ENCODE measurements at regions not wholly inside any gene's neighbourhood (a gene's known extent, or its start where the extent isn't known, plus 50 kb on each side); places are given as distances from the start of the nearest gene placed in this dataset.
A peak's percentile ranks its signal among the peaks of the same experiment; 100 is the strongest.

DNA sequence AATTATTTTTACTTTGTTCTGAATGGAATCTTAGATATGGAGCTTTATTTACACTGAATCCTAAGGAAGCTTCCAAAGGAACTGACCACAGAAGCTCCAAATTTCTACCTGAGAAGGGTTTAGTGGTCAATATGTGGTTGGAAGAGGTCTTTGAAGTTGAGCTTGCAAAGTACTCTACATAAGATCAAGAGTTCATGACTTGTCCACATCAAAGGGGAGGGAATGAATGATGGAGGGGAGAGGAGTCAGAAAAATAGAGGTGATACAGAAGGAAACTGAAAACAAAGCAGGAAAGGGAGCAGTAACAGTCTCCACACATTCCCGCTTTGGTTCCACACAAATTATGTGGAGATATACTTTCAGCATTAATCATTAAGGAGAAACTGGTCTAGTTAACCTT, 450.9 kb downstream of the HINT1 start:
- DNase-seq, result no peak
- no CpG with 5 or more reads among the region's 1 CpG for WGBS (ENCODE audit: extremely low coverage, insufficient read length, low lambda C conversion rate)
- Histone ChIP-seq H2BK12ac (ENCODE audit: insufficient read length, low read depth, low read length) (no peak overlapping the region), H3K9ac (ENCODE audit: extremely low read depth, insufficient read length, low read length) (no peak overlapping the region), H3K4ac (ENCODE audit: low read depth, low read length) (no peak overlapping the region), H4K91ac (ENCODE audit: insufficient read length, low read depth, low read length) (no peak overlapping the region), H3K4me2 (ENCODE audit: insufficient read depth, insufficient read length, low read length) (no peak overlapping the region), H4K20me1 (ENCODE audit: control insufficient read depth, insufficient read depth, insufficient read length) (no peaks in the 10 kb centered on the region), H3K56ac (ENCODE audit: insufficient read length, low read depth, low read length) (no peak overlapping the region), H4K8ac (replicated peaks; ENCODE audit: insufficient read length, low read depth, low read length) (no peak overlapping the region), H3K9me3 (ENCODE audit: control insufficient read depth, low read depth, low read length) (no peaks in the 10 kb centered on the region), H2AFZ (ENCODE audit: low read length) (no peak overlapping the region), H3K18ac (ENCODE audit: insufficient read length, low read depth, low read length) (no peak overlapping the region), H3K4me1 (ENCODE audit: insufficient read depth, low read length) (no peaks in the 10 kb centered on the region), H3K27ac (ENCODE audit: insufficient read length, low read depth, low read length) (no peak overlapping the region), H3K79me1 (ENCODE audit: insufficient read depth, low read depth, low read length, poor library complexity, severe bottlenecking) (no peaks in the 10 kb centered on the region), H2BK120ac (ENCODE audit: low read depth, low read length, poor library complexity, severe bottlenecking) (no peak overlapping the region), H2AK5ac (ENCODE audit: insufficient read length, low read length) (no peak overlapping the region), H2BK20ac (ENCODE audit: low read depth, low read length, poor library complexity, severe bottlenecking) (no peak overlapping the region), H3K27me3 (ENCODE audit: insufficient read depth, low read length) (no peaks in the 10 kb centered on the region), H3K14ac (ENCODE audit: insufficient read depth, low read length) (no peak overlapping the region), H3T11ph (ENCODE audit: low read length) (peak overlapping the region; percentile 36), H2BK15ac (ENCODE audit: low read depth, low read length) (no peak overlapping the region), H2BK5ac (ENCODE audit: insufficient read length, low read length) (no peak overlapping the region), H3K23me2 (ENCODE audit: insufficient read length, low read depth, low read length, poor library complexity, severe bottlenecking) (no peaks in the 10 kb centered on the region), H3K79me2 (ENCODE audit: insufficient read depth, low read length) (no peaks in the 10 kb centered on the region), H3K23ac (ENCODE audit: insufficient read length, low read depth, low read length) (no peak overlapping the region), H4K5ac (ENCODE audit: insufficient read length, low read depth, low read length) (no peak overlapping the region)
- Mint-ChIP-seq H3K9me3 (no peaks in the 10 kb centered on the region), H3K4me3 (no peak overlapping the region), H3K36me3 (ENCODE audit: insufficient read depth in 1 of 3, low read depth in 3 of 3) (no peaks in the 10 kb centered on the region), H3K27me3 (ENCODE audit: low read depth) (no peaks in the 10 kb centered on the region), H3K27ac (no peak overlapping the region), H3K4me1 (peaks cover 5 to 8% of the 10 kb centered on the region in 2 experiments; a peak in 3 of 4 replicates)
- TF ChIP-seq, protein P1, sequence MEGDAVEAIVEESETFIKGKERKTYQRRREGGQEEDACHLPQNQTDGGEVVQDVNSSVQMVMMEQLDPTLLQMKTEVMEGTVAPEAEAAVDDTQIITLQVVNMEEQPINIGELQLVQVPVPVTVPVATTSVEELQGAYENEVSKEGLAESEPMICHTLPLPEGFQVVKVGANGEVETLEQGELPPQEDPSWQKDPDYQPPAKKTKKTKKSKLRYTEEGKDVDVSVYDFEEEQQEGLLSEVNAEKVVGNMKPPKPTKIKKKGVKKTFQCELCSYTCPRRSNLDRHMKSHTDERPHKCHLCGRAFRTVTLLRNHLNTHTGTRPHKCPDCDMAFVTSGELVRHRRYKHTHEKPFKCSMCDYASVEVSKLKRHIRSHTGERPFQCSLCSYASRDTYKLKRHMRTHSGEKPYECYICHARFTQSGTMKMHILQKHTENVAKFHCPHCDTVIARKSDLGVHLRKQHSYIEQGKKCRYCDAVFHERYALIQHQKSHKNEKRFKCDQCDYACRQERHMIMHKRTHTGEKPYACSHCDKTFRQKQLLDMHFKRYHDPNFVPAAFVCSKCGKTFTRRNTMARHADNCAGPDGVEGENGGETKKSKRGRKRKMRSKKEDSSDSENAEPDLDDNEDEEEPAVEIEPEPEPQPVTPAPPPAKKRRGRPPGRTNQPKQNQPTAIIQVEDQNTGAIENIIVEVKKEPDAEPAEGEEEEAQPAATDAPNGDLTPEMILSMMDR (conservative IDR thresholded peaks at IDR 0.05), result no peak
